A673 (cell line): ENCODE measurements at regions not wholly inside any gene's neighbourhood (a gene's known extent, or its start where the extent isn't known, plus 50 kb on each side); places are given as distances from the start of the nearest gene placed in this dataset.

Source experiments
- CTCF ChIP-seq: fragments of 300-800, 200-600 bp; sonication (generic); conservative IDR thresholded peaks from 2 replicates; pipeline ENCODE4 v1.5.1; 2017; ENCODE audit warnings: low read depth, mild to moderate bottlenecking, antibody characterized with exemption, low read length, moderate library complexity, mixed read lengths
- EZH2 ChIP-seq: fragments of 200-600 bp; sonication (generic); IDR thresholded peaks from 2 replicates; pipeline ENCODE4 v1.6.1; 2017; ENCODE audit warnings: borderline replicate concordance, low read depth, mild to moderate bottlenecking, mixed read lengths, antibody characterized with exemption, low read length; ENCODE audit not compliant: poor library complexity, severe bottlenecking

GRCh38 chr1:166597516-166597915 is 241.8 kb upstream of the POGK start:
- TF ChIP-seq CTCF (no peak), EZH2 (no peak)
